ENCODE measurements at regions not wholly inside any gene's neighbourhood (a gene's known extent, or its start where the extent isn't known, plus 50 kb on each side); places are given as distances from the start of the nearest gene placed in this dataset.

DNA sequence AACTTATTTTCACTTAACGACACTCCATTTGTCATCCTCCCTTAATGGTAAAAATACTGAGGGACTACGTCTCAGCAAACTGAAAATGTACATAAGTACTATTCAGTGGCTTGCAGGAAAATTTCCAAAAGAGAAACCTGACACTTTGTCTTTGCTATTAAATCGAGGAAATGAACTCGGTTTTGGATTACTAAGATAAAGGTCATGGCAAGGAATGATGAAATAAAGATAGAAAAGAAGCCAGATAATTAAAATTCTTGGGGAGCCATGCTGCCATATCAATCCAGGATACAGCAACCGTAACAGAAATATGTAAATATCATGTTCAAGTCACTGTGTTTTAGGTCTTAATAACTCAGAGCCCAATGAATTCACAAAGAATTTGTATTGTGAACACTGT is 647.8 kb downstream of the CDH9 start:
- TF ChIP-seq, protein P1, sequence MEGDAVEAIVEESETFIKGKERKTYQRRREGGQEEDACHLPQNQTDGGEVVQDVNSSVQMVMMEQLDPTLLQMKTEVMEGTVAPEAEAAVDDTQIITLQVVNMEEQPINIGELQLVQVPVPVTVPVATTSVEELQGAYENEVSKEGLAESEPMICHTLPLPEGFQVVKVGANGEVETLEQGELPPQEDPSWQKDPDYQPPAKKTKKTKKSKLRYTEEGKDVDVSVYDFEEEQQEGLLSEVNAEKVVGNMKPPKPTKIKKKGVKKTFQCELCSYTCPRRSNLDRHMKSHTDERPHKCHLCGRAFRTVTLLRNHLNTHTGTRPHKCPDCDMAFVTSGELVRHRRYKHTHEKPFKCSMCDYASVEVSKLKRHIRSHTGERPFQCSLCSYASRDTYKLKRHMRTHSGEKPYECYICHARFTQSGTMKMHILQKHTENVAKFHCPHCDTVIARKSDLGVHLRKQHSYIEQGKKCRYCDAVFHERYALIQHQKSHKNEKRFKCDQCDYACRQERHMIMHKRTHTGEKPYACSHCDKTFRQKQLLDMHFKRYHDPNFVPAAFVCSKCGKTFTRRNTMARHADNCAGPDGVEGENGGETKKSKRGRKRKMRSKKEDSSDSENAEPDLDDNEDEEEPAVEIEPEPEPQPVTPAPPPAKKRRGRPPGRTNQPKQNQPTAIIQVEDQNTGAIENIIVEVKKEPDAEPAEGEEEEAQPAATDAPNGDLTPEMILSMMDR (IDR thresholded peaks at IDR 0.05; ENCODE audit: low read length): no peak
- no peak for TF ChIP-seq EZH2 (optimal IDR thresholded peaks at IDR 0.05; ENCODE audit: low read depth, low read length)

Measured in MM.1S (cell line).